ENCODE measurements at regions not wholly inside any gene's neighbourhood (a gene's known extent, or its start where the extent isn't known, plus 50 kb on each side); places are given as distances from the start of the nearest gene placed in this dataset.
"Not testable (repeated sequence)": the region's sequence is repeated elsewhere in the genome, so short reads cannot be mapped to it uniquely, and the experiment has no call there.

DNA sequence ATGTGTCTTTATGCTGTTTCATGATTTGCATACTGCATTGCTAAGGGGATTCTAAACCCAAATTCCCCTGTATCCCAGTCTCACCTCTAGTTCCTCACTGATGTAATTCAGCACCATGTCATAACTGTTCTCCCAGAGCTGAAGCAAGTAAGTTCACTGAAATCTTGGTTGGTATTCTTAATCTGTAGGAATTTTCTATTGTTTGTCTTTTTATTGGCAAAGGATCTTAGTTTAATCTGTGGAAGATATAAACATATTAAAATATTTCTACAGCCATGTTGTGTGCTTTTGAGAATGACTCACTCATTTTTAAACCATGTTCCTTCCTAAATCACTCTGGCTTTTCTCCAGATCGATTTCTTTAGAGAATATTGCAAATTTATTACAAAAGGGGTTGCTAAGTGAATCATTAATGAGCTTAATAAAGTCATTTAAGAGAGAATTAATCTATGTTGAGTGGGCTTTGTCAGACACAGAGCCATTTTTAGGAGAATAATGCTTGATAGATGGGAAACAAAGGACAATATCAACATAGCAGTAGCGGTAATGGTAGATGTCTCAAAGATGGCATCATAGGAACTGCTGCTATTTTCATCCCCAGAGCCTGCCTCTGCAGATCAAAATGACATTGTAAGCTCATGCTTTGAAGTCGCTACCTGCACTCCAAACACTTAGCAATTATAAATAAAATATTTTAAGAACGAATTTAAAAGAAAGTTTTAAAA lies 110.0 kb downstream of the ENC1 start:
- DNase-seq, result no peak

DNA sequence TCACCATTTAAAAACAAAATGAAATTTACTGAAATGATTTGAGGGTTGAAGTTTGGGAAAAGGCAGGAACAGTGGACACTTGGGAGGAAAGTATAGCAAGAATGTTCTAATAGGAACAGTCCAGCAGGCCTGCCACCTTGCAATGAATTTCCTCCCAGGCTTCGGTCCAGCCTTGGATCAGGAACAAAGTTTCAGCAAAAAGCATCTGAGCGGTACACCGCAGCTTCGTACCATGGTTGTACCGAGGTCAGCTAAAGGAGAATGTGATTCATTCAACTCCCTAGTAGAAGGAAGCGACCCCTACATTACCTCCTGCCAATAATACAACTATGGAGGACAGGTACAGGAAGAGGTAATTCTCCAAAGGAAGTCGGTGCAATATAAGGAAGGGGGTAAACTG lies 111.4 kb downstream of the ENC1 start:
- no peak for DNase-seq

DNA sequence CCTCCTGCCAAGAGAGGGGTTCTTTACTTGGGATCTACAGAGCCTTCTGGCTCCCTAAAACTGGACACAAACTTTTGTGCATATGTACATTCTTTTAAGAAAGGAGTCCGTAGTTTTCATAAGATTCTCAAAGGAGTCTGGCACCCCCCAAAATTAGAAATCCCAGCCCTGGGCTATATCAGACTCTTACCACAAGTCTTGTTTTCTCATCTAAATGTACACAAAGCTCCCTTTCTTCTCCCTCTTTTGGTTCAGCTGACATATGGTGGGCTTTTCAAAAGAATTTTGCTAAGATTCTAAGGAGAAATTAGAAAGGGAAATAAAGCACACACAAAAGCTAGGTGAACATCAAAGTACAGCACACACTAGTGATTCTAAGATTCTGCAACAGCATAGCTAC lies 114.4 kb downstream of the ENC1 start:
- DNase-seq, result no peak

GRCh38 chr5:74524767-74525166 lies 115.8 kb downstream of the ENC1 start:
- not testable (repeated sequence) for DNase-seq

DNA sequence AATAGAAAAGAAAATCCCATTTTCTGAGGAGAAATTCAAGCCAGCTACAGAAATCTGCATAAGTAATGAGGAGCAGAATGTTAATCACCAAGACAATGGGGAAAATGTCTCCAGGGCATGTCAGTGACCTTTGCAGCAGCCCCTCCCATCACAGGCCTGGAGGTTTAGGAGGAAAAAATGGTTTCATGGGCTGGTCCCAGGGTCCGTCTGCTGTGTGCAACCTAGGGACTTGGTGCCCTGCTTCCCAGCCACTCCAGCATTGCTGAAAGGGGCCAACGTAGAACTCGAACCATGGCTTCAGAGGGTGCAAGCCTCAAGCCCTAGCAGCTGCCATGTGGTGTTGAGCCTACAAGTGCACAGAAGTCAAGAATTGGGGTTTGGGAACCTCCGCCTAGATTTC lies 116.8 kb downstream of the ENC1 start:
- DNase-seq, result not testable (repeated sequence)

DNA sequence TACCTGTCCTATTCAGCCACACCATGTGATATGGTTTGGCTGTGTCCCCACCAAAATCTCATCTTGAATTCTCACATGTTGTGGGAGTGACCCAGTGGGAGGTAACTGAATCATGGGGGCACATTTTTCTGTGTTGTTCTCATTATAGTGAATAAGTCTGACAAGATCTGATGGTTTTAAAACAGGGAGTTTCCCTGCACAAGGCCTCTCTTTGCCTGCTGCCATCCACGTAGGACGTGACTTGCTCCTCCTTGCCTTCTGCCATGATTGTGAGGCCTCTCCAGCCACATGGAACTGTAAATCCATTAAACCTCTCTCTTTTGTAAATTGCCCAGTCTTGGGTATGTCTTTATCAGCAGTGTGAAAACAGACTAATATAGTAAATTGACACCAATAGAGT lies 117.7 kb downstream of the ENC1 start:
- not testable (repeated sequence) for DNase-seq

DNA sequence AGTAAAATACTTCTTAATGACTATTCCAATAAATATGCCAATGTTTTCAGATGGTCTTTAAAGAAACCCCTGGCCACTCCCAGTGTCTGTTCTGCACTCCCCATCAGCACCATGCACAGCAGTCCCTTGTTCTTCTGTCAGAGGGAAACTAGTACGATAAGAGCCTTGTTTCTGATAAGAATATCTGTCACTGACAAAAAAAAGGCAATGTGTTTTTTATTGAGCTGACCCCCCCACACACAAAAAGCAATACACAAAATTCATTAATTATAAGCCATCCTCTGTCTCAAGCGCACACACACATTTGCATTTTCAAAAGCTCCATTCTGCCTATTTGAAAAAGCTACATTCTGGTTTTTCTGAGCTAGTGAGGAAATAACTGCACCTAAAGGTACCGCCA lies 119.1 kb downstream of the ENC1 start:
- no peak for DNase-seq

DNA sequence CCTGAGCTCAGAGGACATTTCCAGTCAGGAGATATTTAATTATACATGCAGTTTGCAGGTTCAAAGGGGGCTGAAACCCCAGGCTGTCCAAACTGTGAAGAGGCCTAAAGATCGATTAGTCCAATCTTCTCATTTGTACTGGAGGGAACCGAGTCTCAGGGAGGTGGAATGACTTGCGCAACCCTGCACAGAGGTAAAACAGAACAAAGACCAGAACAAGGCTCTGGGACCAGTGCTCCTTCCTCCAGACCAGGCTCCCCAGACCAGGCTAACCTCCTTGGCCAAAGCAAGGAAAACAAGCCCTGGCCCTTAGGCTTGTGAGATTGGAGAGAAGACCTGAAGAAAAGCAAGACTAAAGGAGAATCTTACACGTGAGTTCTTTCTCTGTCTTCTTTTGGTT lies 120.8 kb downstream of the ENC1 start:
- no peak for DNase-seq

DNA sequence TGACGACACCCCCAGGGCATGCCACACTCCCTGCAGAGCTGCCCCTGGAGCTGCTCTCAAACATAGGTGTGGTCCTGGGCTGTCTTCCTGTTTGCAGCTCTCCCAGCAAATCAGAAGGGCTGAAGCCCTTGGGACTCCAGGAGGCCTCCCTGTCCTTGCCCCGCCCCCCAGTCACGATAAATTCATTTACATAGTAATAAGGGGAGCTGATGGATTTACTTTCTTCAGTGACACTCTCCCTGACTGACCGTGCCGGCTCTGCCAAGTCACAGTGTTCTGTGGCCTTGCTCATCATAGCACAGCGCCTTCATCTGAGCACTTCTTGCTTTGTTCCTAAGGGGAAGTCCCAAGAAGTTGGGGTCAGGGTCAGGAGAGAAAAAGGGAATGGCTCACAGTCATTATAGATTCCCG lies 121.4 kb downstream of the ENC1 start:
- DNase-seq, result no peak

DNA sequence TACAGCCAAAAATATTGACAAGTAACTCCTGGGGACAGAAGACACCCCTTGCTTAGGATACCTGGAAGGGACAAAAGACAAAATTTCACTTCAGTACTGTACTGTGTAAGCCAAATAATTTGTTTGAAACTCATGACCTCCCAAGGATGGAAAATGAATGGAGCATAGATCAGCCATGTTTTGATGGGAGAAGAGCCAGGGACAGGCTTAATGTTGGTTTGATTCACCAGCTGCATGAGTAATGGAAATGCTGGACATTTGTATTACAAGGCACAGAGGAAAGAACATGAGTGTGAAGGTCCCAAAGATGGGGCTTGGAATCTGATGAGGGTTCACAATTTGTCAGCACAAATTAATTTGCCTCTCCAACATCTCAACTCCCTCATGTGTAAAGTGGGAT lies 122.8 kb downstream of the ENC1 start:
- peak; percentile 34 for DNase-seq

- DNase-seq, result peak; percentile 72
Observed at GRCh38 chr5:74516211-74516636, 124.3 kb downstream of the ENC1 start.

GRCh38 chr5:74514888-74515551 lies 125.5 kb downstream of the ENC1 start:
- DNase-seq, result no peak

DNA sequence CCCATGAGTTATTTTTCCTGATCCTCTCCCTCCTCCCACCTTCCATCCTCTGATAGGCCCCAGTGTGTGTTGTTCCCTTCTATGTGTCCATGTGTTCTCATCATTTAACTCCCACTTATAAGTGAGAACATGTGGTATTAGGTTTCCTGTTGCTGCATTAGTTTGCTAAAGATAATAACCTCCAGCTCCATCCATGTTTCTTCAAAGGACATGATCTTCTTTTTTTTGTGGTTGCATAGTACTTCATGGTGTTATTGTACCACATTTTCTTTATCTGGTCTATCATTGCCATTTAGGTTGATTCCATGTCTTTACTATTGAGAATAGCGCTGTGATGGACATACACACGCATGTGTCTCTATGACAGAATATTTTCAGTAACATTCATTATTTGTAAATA lies 128.8 kb downstream of the ENC1 start:
- DNase-seq, result not testable (repeated sequence)

DNA sequence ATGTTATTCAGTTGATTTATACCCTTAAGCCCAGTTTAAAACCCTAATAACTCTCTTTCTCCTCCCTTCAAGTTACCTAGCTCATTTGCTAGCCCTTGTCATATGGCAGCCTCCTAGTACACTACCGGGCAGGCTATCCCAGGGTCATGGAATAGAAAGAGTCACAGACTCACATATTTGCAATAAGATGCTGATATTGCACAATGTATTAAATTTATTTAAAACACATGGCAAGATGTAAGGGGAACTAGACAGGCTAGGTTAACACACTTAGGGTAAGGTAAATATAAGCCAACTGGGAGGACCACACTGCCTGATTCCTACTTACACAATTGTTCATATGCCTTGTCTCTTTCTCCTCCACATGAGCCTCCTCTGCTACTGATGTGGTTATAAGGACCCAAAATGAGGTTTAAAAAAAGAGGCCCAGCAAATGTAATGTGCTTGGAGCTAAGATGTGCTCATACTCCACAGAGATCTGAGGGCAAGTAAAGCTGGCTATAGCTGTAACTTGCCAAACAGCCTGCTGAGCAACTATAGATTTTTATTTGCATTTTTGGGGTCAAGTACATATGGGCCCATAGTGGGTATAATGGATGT lies 130.0 kb downstream of the ENC1 start:
- DNase-seq, result no peak

DNA sequence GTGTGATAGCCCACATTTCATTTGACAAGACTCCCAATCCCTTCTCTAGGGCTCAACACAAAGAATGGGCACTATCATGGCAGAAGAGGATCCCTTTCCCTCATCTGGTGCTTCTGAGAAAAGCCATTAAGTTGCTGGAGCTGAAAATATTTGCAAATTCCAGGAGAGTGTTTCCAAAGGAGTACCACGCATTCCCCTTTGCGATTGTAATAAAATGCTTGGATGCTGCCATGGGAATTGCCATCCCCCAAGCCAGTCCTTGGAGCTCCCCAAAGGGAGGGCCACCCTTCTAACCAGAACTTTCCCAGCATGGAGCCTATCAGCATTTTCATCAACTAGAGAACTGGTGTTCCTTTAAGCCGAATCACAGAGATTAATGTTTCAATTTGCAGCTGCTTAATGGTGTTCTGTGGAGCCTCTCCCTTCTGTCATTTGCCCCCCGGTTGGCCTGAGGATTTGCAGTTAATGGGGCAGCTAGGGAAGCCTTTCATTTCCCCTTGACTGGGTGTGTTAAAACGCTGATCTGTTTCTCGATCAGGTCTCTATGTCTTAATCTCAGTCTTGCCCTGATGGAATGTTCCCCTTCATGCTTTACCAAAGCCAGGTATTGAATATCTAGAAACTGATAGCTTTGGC lies 133.0 kb downstream of the ENC1 start:
- no peak for DNase-seq

- no peak for DNase-seq
Observed at GRCh38 chr5:74506119-74506518, 134.4 kb downstream of the ENC1 start.

GRCh38 chr5:74504463-74504862 lies 136.1 kb downstream of the ENC1 start:
- no peak for DNase-seq

- no peak for DNase-seq
Observed at GRCh38 chr5:74502479-74502950, 138.0 kb downstream of the ENC1 start.

GRCh38 chr5:74501674-74502478 lies 138.7 kb downstream of the ENC1 start:
- DNase-seq, result no peak

DNA sequence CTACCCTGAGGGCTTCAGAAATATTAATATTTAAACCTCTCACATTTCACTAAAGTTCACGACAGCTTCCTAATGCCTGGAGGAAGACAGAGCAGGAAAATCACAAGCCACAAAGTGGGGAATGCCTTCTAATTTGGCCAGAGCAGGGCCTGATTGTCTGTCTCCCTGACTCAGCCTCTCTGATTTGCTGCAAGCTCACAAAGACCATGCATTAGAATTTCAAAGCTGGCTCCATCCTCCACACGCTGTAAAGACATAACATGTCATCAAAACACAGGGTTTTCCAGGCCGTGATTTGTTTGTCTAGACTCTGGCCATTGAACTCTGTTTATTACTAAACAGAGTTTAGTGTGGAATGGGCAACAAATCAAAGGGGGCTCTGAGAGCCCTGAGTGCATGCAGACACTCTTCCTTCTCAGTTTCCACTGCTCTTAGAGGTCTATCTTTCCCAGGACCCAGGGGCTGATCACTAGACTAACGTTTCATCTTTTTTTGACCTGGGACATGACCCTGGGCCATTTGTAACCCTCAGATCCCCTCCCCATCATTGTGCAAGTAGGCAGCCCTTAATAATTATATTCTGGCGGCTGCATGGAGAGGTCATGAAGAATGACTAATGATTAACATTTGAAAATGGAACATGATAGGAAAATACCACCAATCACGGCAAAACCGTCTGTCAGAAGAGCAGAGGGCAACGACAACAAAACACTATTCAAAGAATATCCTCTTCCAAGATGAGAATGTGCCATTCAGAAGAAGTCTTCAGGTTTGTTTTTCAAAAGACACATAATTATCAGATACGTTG lies 140.2 kb downstream of the ENC1 start:
- DNase-seq, result no peak

- DNase-seq, result no peak
Observed at GRCh38 chr5:74499256-74500050, 141.1 kb downstream of the ENC1 start.
